ENCODE measurements at regions not wholly inside any gene's neighbourhood (a gene's known extent, or its start where the extent isn't known, plus 50 kb on each side); places are given as distances from the start of the nearest gene placed in this dataset.

DNA sequence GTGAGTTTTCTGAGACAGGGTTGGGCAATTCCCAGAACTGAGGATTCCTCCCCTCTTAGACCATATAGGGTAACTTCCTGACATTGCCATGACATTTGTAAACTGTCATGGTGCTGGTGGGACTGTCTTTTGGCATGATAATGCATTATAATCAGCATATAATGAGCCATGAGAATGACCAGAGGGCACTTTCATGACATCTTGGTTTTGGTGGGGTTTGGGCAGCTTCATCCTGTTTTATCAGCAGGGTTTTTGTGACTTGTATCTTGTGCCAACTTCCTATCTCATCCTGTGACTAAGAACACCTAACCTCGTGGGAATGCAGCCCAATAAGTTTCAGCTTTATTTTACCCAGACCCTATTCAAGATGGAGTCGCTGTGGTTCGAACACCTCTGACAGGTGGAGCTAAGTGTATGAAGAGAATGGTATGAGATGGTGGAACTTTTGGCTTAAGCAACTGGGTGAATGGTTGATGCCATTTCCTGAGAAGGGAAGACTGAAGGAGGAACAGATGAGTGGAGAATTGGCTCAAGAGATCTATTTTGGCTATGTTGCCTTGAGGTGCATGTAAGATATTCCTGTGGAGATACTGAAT, 217.3 kb downstream of the RAB11FIP4 start:
- intact Hi-C loops (cut with micrococcal nuclease): no loop called here
- 100% methylated on average over 2 of the region's 3 CpGs for WGBS (ENCODE audit: insufficient coverage)
- Histone ChIP-seq H3K36me3 (replicated peaks in 1 of 2; ENCODE audit: control extremely low read depth in 1 of 2, control insufficient read depth in 1 of 2, extremely low read depth in 1 of 2, insufficient read depth in 2 of 2, low read length in 1 of 2) (no peaks in the 10 kb centered on the region), H3K9ac (ENCODE audit: low read length) (no peak overlapping the region), H3K4me1 (ENCODE audit: control insufficient read depth in 2 of 2, insufficient read depth in 2 of 2, low read length in 2 of 2) (no peaks in the 10 kb centered on the region), H3K9me3 (ENCODE audit: control extremely low read depth in 1 of 3, control insufficient read depth in 2 of 3, insufficient read depth in 1 of 3, low read length in 2 of 3) (no peaks in the 10 kb centered on the region), H3K27ac (ENCODE audit: low read length in 2 of 2) (no peak overlapping the region), H3K4me2 (replicated peaks; ENCODE audit: low read depth, low read length, poor library complexity, severe bottlenecking) (no peak overlapping the region), H3K27me3 (replicated peaks in 1 of 4; ENCODE audit: control extremely low read depth in 1 of 4, control insufficient read depth in 3 of 4, insufficient read depth in 4 of 4, low read length in 3 of 4) (no peaks in the 10 kb centered on the region), H4K20me1 (ENCODE audit: control insufficient read depth, insufficient read depth, low read length, poor library complexity, severe bottlenecking) (no peaks in the 10 kb centered on the region), H3K4me3 (ENCODE audit: control extremely low read depth in 1 of 5, extremely low read depth in 1 of 5, insufficient read depth in 1 of 5, low read depth in 2 of 5, low read length in 4 of 5) (no peak overlapping the region), H3K79me2 (ENCODE audit: control insufficient read depth, insufficient read depth, low read length) (no peaks in the 10 kb centered on the region), H2AFZ (ENCODE audit: insufficient read depth, low read depth, low read length, poor library complexity, severe bottlenecking) (no peak overlapping the region)
- no peak for TF ChIP-seq EZH2 (IDR thresholded peaks at IDR 0.05; ENCODE audit: borderline replicate concordance, insufficient read depth, low read depth, low read length, poor library complexity, severe bottlenecking)
- TF ChIP-seq, protein P1, sequence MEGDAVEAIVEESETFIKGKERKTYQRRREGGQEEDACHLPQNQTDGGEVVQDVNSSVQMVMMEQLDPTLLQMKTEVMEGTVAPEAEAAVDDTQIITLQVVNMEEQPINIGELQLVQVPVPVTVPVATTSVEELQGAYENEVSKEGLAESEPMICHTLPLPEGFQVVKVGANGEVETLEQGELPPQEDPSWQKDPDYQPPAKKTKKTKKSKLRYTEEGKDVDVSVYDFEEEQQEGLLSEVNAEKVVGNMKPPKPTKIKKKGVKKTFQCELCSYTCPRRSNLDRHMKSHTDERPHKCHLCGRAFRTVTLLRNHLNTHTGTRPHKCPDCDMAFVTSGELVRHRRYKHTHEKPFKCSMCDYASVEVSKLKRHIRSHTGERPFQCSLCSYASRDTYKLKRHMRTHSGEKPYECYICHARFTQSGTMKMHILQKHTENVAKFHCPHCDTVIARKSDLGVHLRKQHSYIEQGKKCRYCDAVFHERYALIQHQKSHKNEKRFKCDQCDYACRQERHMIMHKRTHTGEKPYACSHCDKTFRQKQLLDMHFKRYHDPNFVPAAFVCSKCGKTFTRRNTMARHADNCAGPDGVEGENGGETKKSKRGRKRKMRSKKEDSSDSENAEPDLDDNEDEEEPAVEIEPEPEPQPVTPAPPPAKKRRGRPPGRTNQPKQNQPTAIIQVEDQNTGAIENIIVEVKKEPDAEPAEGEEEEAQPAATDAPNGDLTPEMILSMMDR (IDR thresholded peaks at IDR 0.05): no peak
- no peaks in the 10 kb centered on the region for H3K4me1 Mint-ChIP-seq
- H3K4me3 Mint-ChIP-seq: no peak overlapping the region
- DNase-seq (no peak), ATAC-seq (ENCODE audit: low read depth) (no peak)
- peaks cover 5% of the 10 kb centered on the region for H3K27me3 Mint-ChIP-seq
- no peak overlapping the region for H3K27ac Mint-ChIP-seq
- POLR2A ChIA-PET: no interaction called here
- CTCF ChIA-PET: no interaction called here
- H3K9me3 Mint-ChIP-seq (ENCODE audit: insufficient read depth): no peaks in the 10 kb centered on the region

DNA sequence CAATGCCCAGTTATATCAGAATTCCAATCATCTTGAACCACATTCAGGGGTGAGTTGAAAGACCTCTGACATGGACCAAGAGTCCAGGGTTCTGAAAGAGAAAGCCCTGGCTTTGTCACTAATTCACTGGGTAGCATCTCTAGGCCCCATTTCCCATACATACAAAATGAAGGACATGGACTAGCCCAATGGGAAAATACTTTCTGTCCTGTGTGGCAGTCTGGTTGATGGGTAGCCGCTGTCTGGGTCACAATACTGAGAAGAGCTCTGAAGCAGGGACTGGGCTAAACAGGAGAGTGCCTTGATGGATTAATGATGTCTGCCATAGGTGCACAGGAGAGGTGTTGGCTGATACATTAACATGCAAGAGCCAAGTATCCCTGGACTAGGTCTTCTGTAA, 214.3 kb downstream of the RAB11FIP4 start:
- H3K4me1 ChIP-seq (ENCODE audit: control insufficient read depth in 2 of 2, insufficient read depth in 2 of 2, low read length in 2 of 2): no peaks in the 10 kb centered on the region
- no peak overlapping the region for H3K27ac Mint-ChIP-seq
- WGBS (ENCODE audit: insufficient coverage): 90% methylated on average over 1 of the region's 1 CpG

More for the DNA sequence above, 214.3 kb downstream of the RAB11FIP4 start:
- H3K36me3 ChIP-seq (replicated peaks in 1 of 2; ENCODE audit: control extremely low read depth in 1 of 2, control insufficient read depth in 1 of 2, extremely low read depth in 1 of 2, insufficient read depth in 2 of 2, low read length in 1 of 2): no peaks in the 10 kb centered on the region
- no peaks in the 10 kb centered on the region for H3K27me3 ChIP-seq (replicated peaks in 1 of 4; ENCODE audit: control extremely low read depth in 1 of 4, control insufficient read depth in 3 of 4, insufficient read depth in 4 of 4, low read length in 3 of 4)
- no peaks in the 10 kb centered on the region for H3K79me2 ChIP-seq (ENCODE audit: control insufficient read depth, insufficient read depth, low read length)
- intact Hi-C loops (cut with micrococcal nuclease): no loop called here
- ChIA-PET POLR2A (no interaction called here), CTCF (no interaction called here)
- H3K27ac ChIP-seq (ENCODE audit: low read length in 2 of 2): no peak overlapping the region
- no peak for TF ChIP-seq EZH2 (IDR thresholded peaks at IDR 0.05; ENCODE audit: borderline replicate concordance, insufficient read depth, low read depth, low read length, poor library complexity, severe bottlenecking)
- TF ChIP-seq, protein P1 (IDR thresholded peaks at IDR 0.05): no peak
- ATAC-seq (ENCODE audit: low read depth) (no peak), DNase-seq (no peak)
- no peaks in the 10 kb centered on the region for H4K20me1 ChIP-seq (ENCODE audit: control insufficient read depth, insufficient read depth, low read length, poor library complexity, severe bottlenecking)
- no peak overlapping the region for H3K4me3 Mint-ChIP-seq
- no peak overlapping the region for H3K9ac ChIP-seq (ENCODE audit: low read length)
- no peak overlapping the region for H2AFZ ChIP-seq (ENCODE audit: insufficient read depth, low read depth, low read length, poor library complexity, severe bottlenecking)
- H3K4me3 ChIP-seq (ENCODE audit: control extremely low read depth in 1 of 5, extremely low read depth in 1 of 5, insufficient read depth in 1 of 5, low read depth in 2 of 5, low read length in 4 of 5): no peak overlapping the region
- no peaks in the 10 kb centered on the region for H3K9me3 Mint-ChIP-seq (ENCODE audit: insufficient read depth)
- H3K9me3 ChIP-seq (ENCODE audit: control extremely low read depth in 1 of 3, control insufficient read depth in 2 of 3, insufficient read depth in 1 of 3, low read length in 2 of 3): no peaks in the 10 kb centered on the region
- H3K27me3 Mint-ChIP-seq: no peaks in the 10 kb centered on the region
- H3K4me2 ChIP-seq (replicated peaks; ENCODE audit: low read depth, low read length, poor library complexity, severe bottlenecking): no peak overlapping the region
- no peaks in the 10 kb centered on the region for H3K4me1 Mint-ChIP-seq
